ENCODE measurements at regions not wholly inside any gene's neighbourhood (a gene's known extent, or its start where the extent isn't known, plus 50 kb on each side); places are given as distances from the start of the nearest gene placed in this dataset.
"Not testable (repeated sequence)": the region's sequence is repeated elsewhere in the genome, so short reads cannot be mapped to it uniquely, and the experiment has no call there.

DNA sequence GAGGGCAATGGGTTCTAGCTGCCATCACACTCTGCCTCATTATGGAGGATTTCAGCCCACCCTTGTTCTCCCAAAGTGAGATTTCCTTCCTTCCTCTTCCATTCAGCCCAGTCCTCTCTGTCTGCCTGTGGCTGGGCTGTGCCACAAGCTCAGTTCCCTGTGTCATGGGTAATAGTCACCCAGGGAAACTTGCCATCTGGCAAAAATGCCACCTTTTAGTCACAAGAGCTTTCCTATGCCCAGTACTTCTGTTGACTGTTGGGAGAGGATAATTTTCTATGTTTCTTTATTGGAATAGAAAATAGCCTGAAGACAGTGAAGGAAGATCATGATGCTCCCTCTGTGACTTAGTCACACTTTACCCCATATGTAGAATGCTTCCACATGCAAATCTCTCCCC lies 71.4 kb downstream of the TLR4 start:
- DNase-seq: no peak

DNA sequence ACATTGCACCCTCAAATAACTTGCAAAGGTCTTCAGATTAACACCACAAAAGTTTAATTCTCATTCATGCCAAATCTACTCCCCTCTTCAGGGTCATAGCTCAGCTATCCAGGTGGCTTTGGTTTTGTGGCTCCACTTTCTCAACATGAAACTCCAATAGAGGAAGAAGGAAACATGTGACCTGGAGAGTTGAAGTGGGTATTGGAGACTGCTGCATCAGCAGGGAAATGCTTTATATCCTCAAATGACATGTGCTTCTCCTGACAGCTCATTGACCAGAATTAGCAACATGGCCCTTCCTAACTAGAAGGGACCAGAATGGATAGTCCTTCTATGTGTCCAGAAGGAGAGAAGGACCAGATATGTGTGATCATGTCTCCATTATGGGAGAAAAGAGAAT lies 73.6 kb downstream of the TLR4 start:
- no peak for DNase-seq

DNA sequence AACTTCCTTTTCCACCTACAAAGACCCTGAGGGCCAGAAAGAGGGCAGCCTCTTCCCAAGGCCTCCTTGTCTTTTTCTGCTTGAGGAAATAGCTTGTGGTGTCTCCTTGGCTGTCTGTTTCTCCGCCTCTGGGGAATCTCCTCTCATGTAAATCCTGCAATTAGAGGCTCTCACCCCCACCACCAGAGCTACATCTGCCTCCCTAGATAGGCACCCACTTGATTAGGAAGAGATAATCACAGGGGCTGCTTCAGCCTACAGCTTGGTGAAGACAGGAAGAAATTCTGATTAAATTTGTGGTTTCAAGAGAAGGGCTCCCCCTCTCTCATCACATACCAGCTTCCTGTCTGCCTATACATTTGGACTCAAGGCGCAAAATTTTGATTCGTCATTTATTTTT lies 75.6 kb downstream of the TLR4 start:
- DNase-seq: no peak

DNA sequence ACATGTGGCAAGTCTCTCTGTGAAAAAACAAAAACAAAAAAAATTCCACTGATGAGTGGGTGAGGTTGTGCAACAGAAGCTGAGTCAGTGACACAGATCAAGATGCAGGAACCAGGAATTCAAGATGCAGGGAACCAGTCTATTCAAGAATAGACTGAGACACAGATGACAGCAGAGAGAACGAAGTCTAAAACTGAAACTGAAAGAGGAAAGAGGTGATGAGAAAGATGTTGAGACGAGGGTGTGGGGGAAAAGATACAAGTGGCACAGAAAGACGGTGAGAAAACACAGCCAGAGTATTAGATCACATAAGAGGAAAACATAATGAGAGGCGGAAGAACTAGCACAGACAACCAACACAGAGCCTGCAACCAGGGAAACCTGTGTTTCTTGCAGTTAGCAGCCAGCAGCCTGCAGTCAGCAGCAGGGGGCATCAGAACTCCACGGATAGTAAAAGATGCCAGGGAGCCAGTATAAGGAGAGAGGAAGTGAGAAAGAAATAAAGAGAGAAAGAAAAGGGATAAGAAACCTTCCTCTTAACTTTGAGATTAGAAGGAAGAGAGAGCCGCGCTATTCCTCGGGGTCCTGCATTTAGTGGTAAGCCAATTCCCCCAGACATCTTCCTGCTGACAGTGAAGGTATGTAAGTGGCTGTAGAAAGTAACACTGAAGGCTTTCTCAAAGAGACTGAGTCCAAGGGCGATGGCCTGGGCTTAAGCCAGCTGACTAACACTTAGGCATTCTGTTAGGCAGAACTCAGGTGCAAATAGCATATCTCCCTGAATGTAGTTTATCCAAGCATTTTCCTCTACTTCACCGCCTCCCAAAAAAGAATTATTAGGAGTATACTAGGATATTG lies 79.0 kb downstream of the TLR4 start:
- DNase-seq: peak; percentile 54

GRCh38 chr9:117783828-117784227 lies 79.6 kb downstream of the TLR4 start:
- DNase-seq: no peak

- DNase-seq: no peak
Measured at GRCh38 chr9:117784996-117785395, 80.8 kb downstream of the TLR4 start.

DNA sequence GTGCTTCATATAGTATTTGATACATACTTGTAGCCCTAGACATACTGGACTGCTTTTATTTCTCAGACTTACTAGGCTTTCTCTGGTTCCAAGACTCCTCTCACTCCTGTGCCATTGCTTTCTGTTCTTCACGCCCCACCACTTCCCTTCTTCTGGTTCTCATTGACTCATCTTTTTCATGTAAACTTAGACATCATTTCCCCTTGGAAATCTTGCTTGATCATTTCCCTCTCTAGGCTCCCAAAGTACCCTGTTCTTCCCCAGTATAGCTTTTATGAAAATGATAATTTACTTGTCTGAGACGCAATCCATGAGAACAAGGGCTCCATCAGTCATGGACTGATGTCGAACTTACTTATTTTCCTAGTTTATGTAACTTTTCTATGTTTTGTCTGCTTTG lies 83.5 kb downstream of the TLR4 start:
- DNase-seq: no peak

- no peak for DNase-seq
Measured at GRCh38 chr9:117795271-117795670, 91.1 kb downstream of the TLR4 start.

GRCh38 chr9:117796681-117797080 lies 92.5 kb downstream of the TLR4 start:
- no peak for DNase-seq

DNA sequence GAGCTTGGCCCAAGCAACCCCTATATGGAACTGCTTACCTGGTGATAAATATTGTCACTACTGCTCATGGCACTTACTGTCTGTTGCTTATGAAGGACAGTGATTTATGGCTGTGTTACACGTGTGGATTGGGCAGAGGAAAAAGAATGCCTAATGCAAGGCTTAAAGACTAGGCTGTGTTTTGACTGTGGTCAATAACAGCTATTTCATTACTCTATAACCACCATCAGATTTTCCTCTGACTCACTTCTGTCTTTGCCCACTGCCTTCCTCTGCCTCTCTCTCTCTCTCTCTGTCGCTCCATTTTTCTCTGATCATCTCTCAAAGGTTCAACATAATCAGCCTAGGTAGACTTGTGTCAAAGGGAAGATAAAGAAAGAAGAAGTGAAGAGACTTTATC lies 96.2 kb downstream of the TLR4 start:
- DNase-seq: no peak

DNA sequence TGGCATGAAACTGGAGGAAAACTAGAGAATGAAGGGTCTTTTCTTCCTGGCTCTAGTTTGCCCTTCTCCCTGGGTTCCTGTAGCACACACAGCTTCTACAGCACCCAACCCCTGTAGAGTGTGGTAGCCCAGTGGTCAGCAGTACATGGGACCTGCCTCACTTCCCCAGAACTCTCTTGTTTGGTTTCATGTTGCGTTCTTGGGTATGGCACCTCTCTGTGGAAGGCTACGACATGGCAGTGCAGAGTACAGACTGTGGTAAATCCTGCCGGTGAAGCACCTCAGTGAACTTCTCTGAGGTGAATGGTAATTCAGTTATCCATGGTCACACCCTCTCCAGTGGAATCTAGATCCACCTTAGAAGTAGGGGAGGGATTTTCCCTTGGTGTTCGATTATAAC lies 105.5 kb downstream of the TLR4 start:
- DNase-seq: no peak

DNA sequence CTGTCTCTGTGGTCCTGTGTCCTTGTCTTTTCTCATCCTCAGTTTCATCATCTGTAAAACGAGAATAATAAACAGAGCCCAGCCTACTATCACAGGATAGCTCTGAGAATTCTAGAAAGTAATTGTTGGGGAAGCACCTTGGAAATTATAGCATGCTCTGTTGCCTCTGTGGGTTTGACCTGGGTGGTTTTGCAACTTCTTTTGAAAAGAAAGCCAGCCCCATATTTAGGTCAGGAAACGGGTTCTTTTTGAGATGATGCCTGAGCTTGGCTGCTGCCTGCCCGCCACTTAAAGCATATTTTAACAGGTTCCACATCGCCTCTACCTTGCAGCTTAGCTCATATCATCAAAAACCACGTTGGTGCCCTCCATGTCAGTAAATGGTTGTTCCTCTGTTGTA lies 111.1 kb downstream of the TLR4 start:
- no peak for DNase-seq

DNA sequence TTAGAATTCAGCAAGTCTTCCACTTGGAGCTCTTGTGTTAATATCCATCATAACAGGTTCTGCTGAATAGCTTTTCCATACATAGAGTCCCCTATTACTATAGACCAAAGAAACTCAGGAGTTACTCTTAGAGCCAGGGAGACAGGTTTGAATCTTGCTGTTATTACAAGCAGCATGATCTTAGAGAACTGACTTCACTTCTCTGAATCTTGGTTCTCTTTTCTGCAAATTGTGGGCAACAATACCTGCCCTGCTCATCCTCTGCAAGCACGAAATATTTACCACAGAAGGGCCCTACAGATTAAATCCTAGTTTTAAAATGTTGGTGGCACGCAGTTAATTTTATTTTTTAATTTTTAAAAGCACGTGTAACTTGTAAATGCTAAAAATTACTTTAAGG lies 111.7 kb downstream of the TLR4 start:
- no peak for DNase-seq

DNA sequence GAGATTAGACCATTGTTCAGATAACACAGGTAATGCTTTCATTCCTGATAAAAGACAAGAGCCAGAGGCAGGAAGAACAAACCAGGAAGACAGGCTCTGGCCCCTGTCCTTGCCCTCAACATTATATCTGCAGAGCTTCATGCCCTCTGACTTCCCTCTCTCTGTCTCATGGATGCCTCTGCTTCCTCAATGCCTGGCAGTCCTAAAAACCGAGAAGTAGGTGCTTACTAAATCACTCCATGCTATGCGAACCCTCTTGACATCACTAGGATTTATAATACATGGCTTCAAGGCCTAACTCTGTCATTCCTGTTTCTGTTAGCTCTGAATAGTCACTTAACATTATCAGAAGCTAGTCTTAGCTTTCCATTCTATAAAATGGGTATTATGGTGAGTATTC lies 117.8 kb downstream of the TLR4 start:
- DNase-seq: no peak

DNA sequence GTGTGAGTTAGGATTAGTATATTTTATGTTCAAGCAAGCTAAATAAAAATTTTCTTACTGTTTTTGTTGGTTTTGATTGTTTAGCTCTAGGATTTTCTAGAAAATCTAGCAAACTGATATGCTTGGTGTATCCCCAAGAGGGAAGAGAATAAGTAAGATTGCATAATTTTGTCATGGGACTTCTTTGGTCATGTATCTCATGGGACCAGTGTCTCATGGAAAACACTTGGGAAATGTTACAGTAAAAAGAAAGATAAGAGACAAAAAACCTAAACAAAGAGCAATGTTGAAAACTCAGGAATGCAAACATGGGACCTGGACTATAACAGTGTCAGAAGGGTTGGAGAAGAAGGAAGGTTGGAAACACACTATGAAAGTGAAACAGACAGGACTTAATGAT lies 119.4 kb downstream of the TLR4 start:
- no peak for DNase-seq

DNA sequence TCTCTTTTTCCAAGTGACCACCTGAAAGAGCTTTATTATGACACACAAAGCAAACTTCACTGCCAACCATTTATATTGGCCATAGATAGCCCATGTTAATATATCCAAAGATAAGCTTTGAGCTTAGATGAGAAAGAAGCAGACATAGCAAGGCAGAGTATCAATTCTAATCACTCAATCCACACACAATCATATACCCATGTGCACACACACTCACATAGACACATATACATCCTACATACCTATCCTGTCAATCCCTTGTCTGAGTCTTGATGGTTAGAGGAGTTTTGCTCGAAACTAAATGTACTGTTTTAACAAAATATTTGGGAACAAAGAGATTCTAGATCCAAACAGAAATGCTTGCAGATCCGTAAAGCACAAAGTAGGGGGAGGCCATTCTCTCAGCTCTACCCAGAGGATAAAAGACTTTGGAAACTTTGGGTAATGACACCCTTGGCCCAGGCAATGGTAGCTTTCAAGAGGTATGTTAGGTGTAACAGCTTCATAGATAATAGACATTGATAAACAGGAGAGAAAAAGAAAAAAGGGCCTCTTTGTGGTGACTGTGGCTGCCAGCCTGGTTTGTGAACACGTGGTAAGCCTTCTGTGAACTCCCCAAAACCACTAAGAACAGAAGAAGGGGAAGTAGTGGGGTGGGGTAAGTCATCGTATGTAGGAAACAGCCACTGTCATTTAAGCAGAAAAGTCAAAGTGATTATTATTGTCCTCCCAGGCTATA lies 121.6 kb downstream of the TLR4 start:
- peak; percentile 39 for DNase-seq

DNA sequence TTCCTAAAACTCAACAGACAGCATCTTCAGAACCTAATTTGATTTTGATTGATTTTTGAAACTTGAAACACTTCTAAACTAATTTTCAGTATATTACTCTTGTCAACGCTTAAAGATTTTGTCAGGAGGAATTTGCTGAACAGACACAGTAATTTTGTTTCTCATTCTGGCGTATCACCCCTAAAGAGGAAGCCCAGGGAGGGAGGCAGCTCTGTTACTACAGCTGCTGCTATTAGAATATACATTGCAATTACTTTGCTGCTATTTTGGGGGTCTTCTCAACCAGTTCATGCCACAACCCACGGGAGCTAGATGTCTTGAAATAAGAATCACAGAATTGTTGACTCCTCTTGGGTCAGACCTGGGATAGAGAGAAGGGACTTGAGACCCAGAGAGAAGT lies 122.6 kb downstream of the TLR4 start:
- DNase-seq: no peak

GRCh38 chr9:117827456-117827855 lies 123.3 kb downstream of the TLR4 start:
- no peak for DNase-seq

- no peak for DNase-seq
Measured at GRCh38 chr9:117828466-117828865, 124.3 kb downstream of the TLR4 start.

DNA sequence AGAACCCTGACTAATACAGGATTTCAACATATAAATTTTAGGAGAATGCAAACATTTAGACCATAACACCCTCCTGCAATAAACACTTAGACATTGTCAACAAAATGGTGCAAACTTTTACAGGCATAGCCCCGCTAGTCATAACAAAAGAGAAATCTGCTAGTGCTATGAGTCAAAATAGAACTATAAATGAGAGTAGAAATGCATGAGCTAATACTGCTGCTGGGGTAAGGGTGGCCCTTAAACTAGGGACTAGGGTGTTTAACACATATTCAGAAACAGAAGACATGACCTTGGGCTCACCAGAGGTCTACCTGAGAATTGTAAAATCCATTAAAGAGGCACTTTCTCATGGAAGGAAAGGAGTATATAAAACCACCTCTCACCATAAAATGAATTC lies 131.6 kb downstream of the TLR4 start:
- DNase-seq: no peak

DNA sequence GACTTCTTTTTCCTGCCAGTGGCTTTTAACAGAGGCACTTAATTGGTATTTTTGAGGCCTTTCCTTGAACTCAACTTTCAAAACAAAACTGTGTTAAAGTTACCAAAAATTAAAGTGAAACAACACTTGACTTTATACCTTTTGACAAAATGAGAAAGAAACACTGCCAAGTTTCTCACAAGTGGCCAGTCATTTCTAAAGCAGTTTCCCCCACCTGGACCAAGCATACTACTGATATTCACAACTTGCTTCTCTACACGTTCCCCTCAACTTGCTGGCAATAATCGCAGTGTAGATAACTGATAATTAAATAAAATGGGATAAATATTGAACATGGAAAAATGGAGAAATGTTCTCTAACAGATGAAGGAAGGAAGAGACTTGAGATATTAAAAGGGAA lies 135.7 kb downstream of the TLR4 start:
- no peak for DNase-seq

GRCh38 chr9:117851836-117852461 lies 147.7 kb downstream of the TLR4 start:
- DNase-seq: not testable (repeated sequence)

DNA sequence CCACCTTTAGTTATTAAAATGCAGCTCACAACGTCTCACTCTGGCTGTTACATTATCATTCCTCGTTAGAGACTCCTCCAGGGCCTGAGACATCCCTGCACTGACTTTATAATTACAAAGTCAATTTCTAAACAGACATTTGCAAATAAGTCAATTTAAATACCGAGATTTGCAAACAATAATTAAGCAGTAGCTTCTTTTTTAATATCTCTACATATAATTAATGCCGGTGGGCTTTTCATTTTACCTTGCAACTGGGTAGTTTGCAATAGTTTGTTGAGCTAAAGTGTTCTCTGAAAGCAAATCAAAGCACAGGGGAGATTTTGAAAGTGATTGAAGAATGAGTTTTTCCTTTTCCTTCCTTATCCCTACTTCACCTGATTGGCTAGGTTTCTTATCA lies 154.4 kb downstream of the TLR4 start:
- DNase-seq: no peak

- no peak for DNase-seq
Measured at GRCh38 chr9:117860849-117861248, 156.6 kb downstream of the TLR4 start.
